Keratinocyte (primary cell): ENCODE measurements at regions not wholly inside any gene's neighbourhood (a gene's known extent, or its start where the extent isn't known, plus 50 kb on each side); places are given as distances from the start of the nearest gene placed in this dataset.

ENCODE experiments used
- DNase-seq: peaks from one replicate; pipeline ENCODE4 v3.0.0-alpha.2; 2011; ENCODE audit warnings: low read depth, missing footprints, low spot score
- FAIRE-seq: peaks from 2 replicates; lab custom pipeline; 2011; peaks lifted over from hg19 to GRCh38; lab: Jason Lieb, UNC
- H2AFZ ChIP-seq: 2 replicates; pipeline ENCODE4 v1.6.0; 2012; ENCODE audit warnings: low read length, control low read depth, inconsistent platforms; ENCODE audit not compliant: control insufficient read depth
- H3K27ac ChIP-seq: 2 replicates; pipeline ENCODE4 v1.5.1; 2011; ENCODE audit warnings: low read length; ENCODE audit not compliant: control insufficient read depth, insufficient read depth
- H3K27me3 ChIP-seq: 3 replicates; pipeline ENCODE4 v1.6.0; 2011; ENCODE audit warnings: low read length; ENCODE audit not compliant: control insufficient read depth, insufficient read depth; ENCODE audit errors: extremely low read depth
- H3K36me3 ChIP-seq, 2 experiments: 2 replicates in 1 of 2; 3 replicates in 1 of 2; pipeline ENCODE4 v1.5.1; 2011; ENCODE audit warnings: low read length in 2 of 2, mild to moderate bottlenecking in 1 of 2; ENCODE audit not compliant: control insufficient read depth in 2 of 2, insufficient read depth in 2 of 2; ENCODE audit errors: extremely low read depth in 1 of 2
- H3K4me1 ChIP-seq: 3 replicates; pipeline ENCODE4 v1.5.1; 2011; ENCODE audit warnings: low read length; ENCODE audit not compliant: control insufficient read depth, insufficient read depth; ENCODE audit errors: extremely low read depth
- H3K4me2 ChIP-seq: 3 replicates; pipeline ENCODE4 v1.6.0; 2011; ENCODE audit warnings: low read depth, low read length; ENCODE audit not compliant: control insufficient read depth, insufficient read depth; ENCODE audit errors: extremely low read depth
- H3K4me3 ChIP-seq, 3 experiments: fragments of 200-600 bp in 1 of 3; sonication (generic) in 1 of 3; 2 replicates in 2 of 3; 3 replicates in 1 of 3; pipeline ENCODE4 v1.5.1; 2011 to 2016; ENCODE audit warnings: low read length in 3 of 3, mild to moderate bottlenecking in 3 of 3, control low read depth in 2 of 3, inconsistent platforms in 1 of 3, low read depth in 1 of 3, mixed read lengths in 1 of 3, mixed run types in 1 of 3, moderate library complexity in 1 of 3; ENCODE audit not compliant: control insufficient read depth in 2 of 3, insufficient read depth in 2 of 3; ENCODE audit errors: extremely low read depth in 1 of 3
- H3K79me2 ChIP-seq: 2 replicates; pipeline ENCODE4 v1.6.0; 2012; ENCODE audit warnings: low read length; ENCODE audit not compliant: control insufficient read depth, insufficient read depth
- H3K9ac ChIP-seq: 3 replicates; pipeline ENCODE4 v1.6.0; 2011; ENCODE audit warnings: low read length; ENCODE audit not compliant: control insufficient read depth, insufficient read depth; ENCODE audit errors: extremely low read depth
- H3K9me1 ChIP-seq: 3 replicates; pipeline ENCODE4 v1.6.0; 2011; ENCODE audit warnings: low read length; ENCODE audit not compliant: control insufficient read depth, insufficient read depth; ENCODE audit errors: extremely low read depth
- H3K9me3 ChIP-seq: 2 replicates; pipeline ENCODE4 v1.5.1; 2012; ENCODE audit warnings: low read depth, low read length; ENCODE audit not compliant: control insufficient read depth
- H4K20me1 ChIP-seq: 3 replicates; pipeline ENCODE4 v1.6.0; 2011; ENCODE audit warnings: low read length; ENCODE audit not compliant: control insufficient read depth, insufficient read depth; ENCODE audit errors: extremely low read depth
- EZH2 ChIP-seq: IDR thresholded peaks from one replicate; pipeline ENCODE4 v1.6.1; 2012; ENCODE audit warnings: inconsistent platforms, mild to moderate bottlenecking, low read length, moderate library complexity
- dilution Hi-C: fragments of 300-500 bp; cut with MboI; formaldehyde crosslinking; loops from one replicate; pipeline ENCODE4 v1.7.0; 2020; ENCODE audit warnings: low sequenced_read_pairs; ENCODE audit not compliant: extremely low pct_ligation_motif_present
- TF ChIP-seq, protein P1 (sequence below), 3 experiments: IDR thresholded peaks in 1 of 3; conservative IDR thresholded peaks in 1 of 3; optimal IDR thresholded peaks in 1 of 3; 2 replicates in 2 of 3; 3 replicates in 1 of 3; pipeline versions ENCODE3 to v1.5.1; 2011; ENCODE audit warnings: low read length in 3 of 3, mild to moderate bottlenecking in 3 of 3, moderate library complexity in 2 of 3, control low read depth in 1 of 3, inconsistent platforms in 1 of 3; ENCODE audit not compliant: insufficient read depth in 2 of 3; ENCODE audit errors: extremely low read depth in 1 of 3

DNA sequence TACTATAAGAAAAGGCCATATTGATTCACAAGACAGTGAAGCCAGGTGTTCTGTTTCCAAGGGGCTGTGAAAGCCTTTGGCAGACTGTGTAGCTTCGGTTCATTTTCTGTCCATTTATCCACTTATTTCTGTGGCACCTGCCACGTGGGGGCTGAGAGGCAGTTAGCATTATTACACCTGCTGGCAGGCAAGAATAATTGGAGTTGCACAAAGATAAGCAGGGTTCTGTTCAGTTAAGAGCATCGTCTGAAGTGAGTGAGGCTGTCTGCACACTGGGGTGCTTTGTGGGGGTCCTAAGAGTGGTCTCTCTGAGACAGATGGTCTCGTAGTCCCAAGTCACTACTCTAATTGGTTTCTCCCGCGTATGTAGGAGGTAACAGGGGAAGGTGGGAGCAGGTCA, 60.6 kb upstream of the CCN6 start:
- DNase-seq (no peak), FAIRE-seq (no peak)
- Histone ChIP-seq H3K79me2 (no peaks in the 10 kb centered on the region), H3K9me1 (no peaks in the 10 kb centered on the region), H3K27ac (peak overlapping the region; percentile 29), H4K20me1 (no peaks in the 10 kb centered on the region), H3K36me3 (no peaks in the 10 kb centered on the region), H3K4me2 (no peak overlapping the region), H3K4me3 (no peak overlapping the region), H3K27me3 (no peaks in the 10 kb centered on the region), H2AFZ (no peak overlapping the region), H3K9ac (no peak overlapping the region), H3K9me3 (no peaks in the 10 kb centered on the region), H3K4me1 (peaks cover 34% of the 10 kb centered on the region)
- TF ChIP-seq, protein P1, sequence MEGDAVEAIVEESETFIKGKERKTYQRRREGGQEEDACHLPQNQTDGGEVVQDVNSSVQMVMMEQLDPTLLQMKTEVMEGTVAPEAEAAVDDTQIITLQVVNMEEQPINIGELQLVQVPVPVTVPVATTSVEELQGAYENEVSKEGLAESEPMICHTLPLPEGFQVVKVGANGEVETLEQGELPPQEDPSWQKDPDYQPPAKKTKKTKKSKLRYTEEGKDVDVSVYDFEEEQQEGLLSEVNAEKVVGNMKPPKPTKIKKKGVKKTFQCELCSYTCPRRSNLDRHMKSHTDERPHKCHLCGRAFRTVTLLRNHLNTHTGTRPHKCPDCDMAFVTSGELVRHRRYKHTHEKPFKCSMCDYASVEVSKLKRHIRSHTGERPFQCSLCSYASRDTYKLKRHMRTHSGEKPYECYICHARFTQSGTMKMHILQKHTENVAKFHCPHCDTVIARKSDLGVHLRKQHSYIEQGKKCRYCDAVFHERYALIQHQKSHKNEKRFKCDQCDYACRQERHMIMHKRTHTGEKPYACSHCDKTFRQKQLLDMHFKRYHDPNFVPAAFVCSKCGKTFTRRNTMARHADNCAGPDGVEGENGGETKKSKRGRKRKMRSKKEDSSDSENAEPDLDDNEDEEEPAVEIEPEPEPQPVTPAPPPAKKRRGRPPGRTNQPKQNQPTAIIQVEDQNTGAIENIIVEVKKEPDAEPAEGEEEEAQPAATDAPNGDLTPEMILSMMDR (optimal IDR thresholded peaks at IDR 0.05 in 1 of 3, IDR thresholded peaks at IDR 0.05 in 1 of 3, conservative IDR thresholded peaks at IDR 0.05 in 1 of 3; ENCODE audit: extremely low read depth in 1 of 3, insufficient read depth in 2 of 3, low read length in 3 of 3): no peak
- TF ChIP-seq EZH2: no peak
- dilution Hi-C loops: no loop called here

GRCh38 chr6:111994791-111995190, 59.1 kb upstream of the CCN6 start:
- DNase-seq (no peak), FAIRE-seq (no peak)
- Histone ChIP-seq H3K9me1 (no peaks in the 10 kb centered on the region), H3K4me1 (peaks cover 34% of the 10 kb centered on the region), H3K4me3 (no peak overlapping the region), H3K4me2 (no peak overlapping the region), H3K36me3 (no peaks in the 10 kb centered on the region), H3K9ac (no peak overlapping the region), H3K79me2 (no peaks in the 10 kb centered on the region), H3K9me3 (no peaks in the 10 kb centered on the region), H2AFZ (no peak overlapping the region), H4K20me1 (no peaks in the 10 kb centered on the region), H3K27ac (no peak overlapping the region), H3K27me3 (no peaks in the 10 kb centered on the region)
- TF ChIP-seq, protein P1 (optimal IDR thresholded peaks at IDR 0.05 in 1 of 3, IDR thresholded peaks at IDR 0.05 in 1 of 3, conservative IDR thresholded peaks at IDR 0.05 in 1 of 3; ENCODE audit: extremely low read depth in 1 of 3, insufficient read depth in 2 of 3, low read length in 3 of 3): no peak
- TF ChIP-seq EZH2: no peak
- dilution Hi-C loops: no loop called here
